RWPE1 (cell line): ENCODE measurements at regions not wholly inside any gene's neighbourhood (a gene's known extent, or its start where the extent isn't known, plus 50 kb on each side); places are given as distances from the start of the nearest gene placed in this dataset.
"Not testable (repeated sequence)": the region's sequence is repeated elsewhere in the genome, so short reads cannot be mapped to it uniquely, and the experiment has no call there.

Experiments used
- CTCF ChIA-PET: fragments of 350-600 bp; sonication (Branson Sonifier 250); formaldehyde crosslinking; extraction: SDS; loops from one replicate; lab custom pipeline; 2021; lab: Yijun Ruan, JAX
- POLR2A ChIA-PET: fragments of 400-600 bp; formaldehyde crosslinking; extraction: SDS; loops from one replicate; lab custom pipeline; 2020; ENCODE audit warnings: antibody characterized with exemption; ENCODE audit not compliant: low non-redundant PET; lab: Yijun Ruan, JAX
- DNase-seq: peaks from one replicate; pipeline ENCODE4 v3.0.0; 2012; ENCODE audit warnings: low spot score
- H3K27ac ChIP-seq: fragments of 450-650 bp; 2 replicates; pipeline ENCODE4 v1.5.1; 2017
- TF ChIP-seq, protein P1 (sequence below): fragments of 450-650 bp; conservative IDR thresholded peaks from 2 replicates; pipeline ENCODE4 v1.5.1; 2017; ENCODE audit warnings: low read depth, mild to moderate bottlenecking

DNA sequence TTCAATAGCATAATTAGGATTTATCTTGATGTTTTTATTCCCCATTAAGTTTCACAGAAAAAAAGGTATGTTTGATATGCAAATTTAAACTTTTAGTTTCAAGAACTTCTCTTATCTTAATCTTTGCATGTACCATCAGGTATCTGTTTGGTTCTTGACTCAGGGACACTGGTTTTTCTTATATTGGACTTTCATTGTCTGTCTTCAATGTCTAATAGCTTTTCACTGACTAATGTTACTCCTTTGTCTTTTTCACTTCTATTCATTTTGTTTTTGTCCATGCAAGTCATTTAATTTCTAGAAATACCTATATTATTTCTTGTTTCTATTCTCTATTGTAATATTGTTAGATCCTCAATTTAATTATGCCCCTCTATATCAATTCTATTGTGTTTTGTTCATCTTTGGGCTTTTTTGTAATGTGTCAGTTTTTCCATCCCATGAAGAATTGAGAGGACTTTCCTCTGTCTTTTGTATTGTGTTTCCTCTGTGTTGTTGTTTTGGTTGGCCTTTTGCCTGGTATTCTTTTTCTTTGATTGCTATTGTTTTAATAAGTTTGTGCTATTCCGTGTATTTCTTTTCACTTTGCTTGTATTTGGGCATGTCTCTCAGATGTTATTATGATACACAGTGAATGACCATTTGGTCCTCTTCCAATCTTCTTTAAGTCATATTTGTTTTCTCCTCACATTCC lies 58.3 kb upstream of the ANKRD10 start:
- CTCF ChIA-PET, result no interaction called here
- DNase-seq, result no peak
- TF ChIP-seq, protein P1, sequence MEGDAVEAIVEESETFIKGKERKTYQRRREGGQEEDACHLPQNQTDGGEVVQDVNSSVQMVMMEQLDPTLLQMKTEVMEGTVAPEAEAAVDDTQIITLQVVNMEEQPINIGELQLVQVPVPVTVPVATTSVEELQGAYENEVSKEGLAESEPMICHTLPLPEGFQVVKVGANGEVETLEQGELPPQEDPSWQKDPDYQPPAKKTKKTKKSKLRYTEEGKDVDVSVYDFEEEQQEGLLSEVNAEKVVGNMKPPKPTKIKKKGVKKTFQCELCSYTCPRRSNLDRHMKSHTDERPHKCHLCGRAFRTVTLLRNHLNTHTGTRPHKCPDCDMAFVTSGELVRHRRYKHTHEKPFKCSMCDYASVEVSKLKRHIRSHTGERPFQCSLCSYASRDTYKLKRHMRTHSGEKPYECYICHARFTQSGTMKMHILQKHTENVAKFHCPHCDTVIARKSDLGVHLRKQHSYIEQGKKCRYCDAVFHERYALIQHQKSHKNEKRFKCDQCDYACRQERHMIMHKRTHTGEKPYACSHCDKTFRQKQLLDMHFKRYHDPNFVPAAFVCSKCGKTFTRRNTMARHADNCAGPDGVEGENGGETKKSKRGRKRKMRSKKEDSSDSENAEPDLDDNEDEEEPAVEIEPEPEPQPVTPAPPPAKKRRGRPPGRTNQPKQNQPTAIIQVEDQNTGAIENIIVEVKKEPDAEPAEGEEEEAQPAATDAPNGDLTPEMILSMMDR, result no peak
- no peak overlapping the region for H3K27ac ChIP-seq
- POLR2A ChIA-PET, result no interaction called here

GRCh38 chr13:110971486-110971885 lies 56.6 kb upstream of the ANKRD10 start:
- TF ChIP-seq, protein P1, result no peak
- DNase-seq, result no peak
- POLR2A ChIA-PET, result no interaction called here
- CTCF ChIA-PET, result no interaction called here
- H3K27ac ChIP-seq, result no peak overlapping the region

GRCh38 chr13:110967156-110967855 lies 52.4 kb upstream of the ANKRD10 start:
- POLR2A ChIA-PET, DNase-seq, CTCF ChIA-PET, H3K27ac ChIP-seq: not testable (repeated sequence)

- CTCF ChIA-PET, result interaction anchor here (0.6 kb wide), 1 partner anchor 52 kb away, joined by 3 read pairs; no protein-coding TSS in a partner anchor
- TF ChIP-seq, protein P1, result no peak
- peak overlapping the region; percentile 87 for H3K27ac ChIP-seq
- POLR2A ChIA-PET, result no interaction called here
- no peak for DNase-seq
Measured at GRCh38 chr13:110965755-110966134, 50.9 kb upstream of the ANKRD10 start.

- CTCF ChIA-PET, result no interaction called here
- peak overlapping the region; percentile 87 for H3K27ac ChIP-seq
Measured at GRCh38 chr13:110965038-110965754, 50.3 kb upstream of the ANKRD10 start.

More at GRCh38 chr13:110965038-110965754, 50.3 kb upstream of the ANKRD10 start:
- TF ChIP-seq, protein P1, result no peak
- DNase-seq, result peak; percentile 69
- POLR2A ChIA-PET, result no interaction called here
